Mucosa of rectum (tissue), 2 donors: ENCODE measurements at regions not wholly inside any gene's neighbourhood (a gene's known extent, or its start where the extent isn't known, plus 50 kb on each side); places are given as distances from the start of the nearest gene placed in this dataset.

Source experiments
- H3K27ac ChIP-seq, 2 donors: one replicate each; pipeline ENCODE4 v1.7.0; 2013; ENCODE audit warnings: inconsistent platforms in 2 of 2, low read depth in 2 of 2, low read length in 2 of 2
- H3K27me3 ChIP-seq, 2 donors: one replicate each; pipeline ENCODE4 v1.7.0; 2013; ENCODE audit warnings: low read length in 2 of 2; ENCODE audit not compliant: control insufficient read depth in 2 of 2, insufficient read depth in 2 of 2
- H3K36me3 ChIP-seq, 2 donors: one replicate each; pipeline ENCODE4 v1.7.0; 2013; ENCODE audit warnings: low read length in 2 of 2; ENCODE audit not compliant: control insufficient read depth in 2 of 2, insufficient read depth in 2 of 2
- H3K4me1 ChIP-seq, 2 donors: one replicate each; pipeline ENCODE4 v1.7.0; 2013; ENCODE audit warnings: low read length in 2 of 2, mild to moderate bottlenecking in 1 of 2; ENCODE audit not compliant: control insufficient read depth in 2 of 2, insufficient read depth in 2 of 2
- H3K4me3 ChIP-seq, 2 donors: one replicate each; pipeline ENCODE4 v1.7.0; 2013; ENCODE audit warnings: low read length in 2 of 2
- H3K9ac ChIP-seq, 2 donors: one replicate each; pipeline ENCODE4 v1.7.0; 2013; ENCODE audit warnings: low read length in 2 of 2, low read depth in 1 of 2, mild to moderate bottlenecking in 1 of 2
- H3K9me3 ChIP-seq, 2 donors: one replicate each; pipeline ENCODE4 v1.7.0; 2013; ENCODE audit warnings: low read length in 2 of 2; ENCODE audit not compliant: control insufficient read depth in 2 of 2
- donor health status: healthy.
- donor health status: Normal muscosa, but diverticular disease.

- Histone ChIP-seq H3K4me1 (peaks cover 5 to 23% of the 10 kb centered on the region in 2 donors), H3K4me3 (no peak overlapping the region), H3K27me3 (peaks cover 0 to 2% of the 10 kb centered on the region in 2 donors), H3K9me3 (no peaks in the 10 kb centered on the region), H3K36me3 (no peaks in the 10 kb centered on the region), H3K27ac (peak overlapping the region in 1 of 2 donors; percentile 41), H3K9ac (no peak overlapping the region)
Observed at GRCh38 chr5:56585461-56585860, 229.9 kb upstream of the MAP3K1 start.

GRCh38 chr5:56581426-56581825, 233.9 kb upstream of the MAP3K1 start:
- H3K9me3 ChIP-seq = no peaks in the 10 kb centered on the region
- no peak overlapping the region for H3K27ac ChIP-seq
- H3K36me3 ChIP-seq = no peaks in the 10 kb centered on the region
- peaks cover 0 to 2% of the 10 kb centered on the region in 2 donors for H3K27me3 ChIP-seq
- H3K9ac ChIP-seq = no peak overlapping the region
- no peak overlapping the region for H3K4me3 ChIP-seq
- H3K4me1 ChIP-seq = peaks cover 0 to 10% of the 10 kb centered on the region in 2 donors

GRCh38 chr5:56580864-56581263, 234.5 kb upstream of the MAP3K1 start:
- H3K27me3 ChIP-seq = peaks cover 0 to 2% of the 10 kb centered on the region in 2 donors
- H3K9ac ChIP-seq = no peak overlapping the region
- no peaks in the 10 kb centered on the region for H3K9me3 ChIP-seq
- H3K4me1 ChIP-seq = peaks cover 0 to 6% of the 10 kb centered on the region in 2 donors
- no peak overlapping the region for H3K4me3 ChIP-seq
- no peaks in the 10 kb centered on the region for H3K36me3 ChIP-seq
- no peak overlapping the region for H3K27ac ChIP-seq

- no peak overlapping the region for H3K27ac ChIP-seq
- H3K4me3 ChIP-seq = no peak overlapping the region
- no peak overlapping the region for H3K9ac ChIP-seq
- H3K36me3 ChIP-seq = no peaks in the 10 kb centered on the region
- H3K27me3 ChIP-seq = no peaks in the 10 kb centered on the region
- H3K9me3 ChIP-seq = no peaks in the 10 kb centered on the region
- no peaks in the 10 kb centered on the region for H3K4me1 ChIP-seq
Observed at GRCh38 chr5:56575821-56576220, 239.5 kb upstream of the MAP3K1 start.

GRCh38 chr5:56574778-56575177, 240.6 kb upstream of the MAP3K1 start:
- H3K27ac ChIP-seq = no peak overlapping the region
- no peaks in the 10 kb centered on the region for H3K9me3 ChIP-seq
- no peak overlapping the region for H3K9ac ChIP-seq
- no peaks in the 10 kb centered on the region for H3K4me1 ChIP-seq
- no peaks in the 10 kb centered on the region for H3K27me3 ChIP-seq
- H3K4me3 ChIP-seq = no peak overlapping the region
- no peaks in the 10 kb centered on the region for H3K36me3 ChIP-seq

- H3K9ac ChIP-seq = no peak overlapping the region
- H3K4me3 ChIP-seq = no peak overlapping the region
- no peaks in the 10 kb centered on the region for H3K9me3 ChIP-seq
- H3K4me1 ChIP-seq = peaks cover 3 to 8% of the 10 kb centered on the region in 2 donors
- no peaks in the 10 kb centered on the region for H3K27me3 ChIP-seq
- no peaks in the 10 kb centered on the region for H3K36me3 ChIP-seq
- no peak overlapping the region for H3K27ac ChIP-seq
Observed at GRCh38 chr5:56569566-56569965, 245.8 kb upstream of the MAP3K1 start.

- Histone ChIP-seq H3K9me3 (no peaks in the 10 kb centered on the region), H3K27me3 (no peaks in the 10 kb centered on the region), H3K4me3 (no peak overlapping the region), H3K27ac (no peak overlapping the region), H3K4me1 (peaks cover 3 to 8% of the 10 kb centered on the region in 2 donors), H3K9ac (no peak overlapping the region), H3K36me3 (no peaks in the 10 kb centered on the region)
Observed at GRCh38 chr5:56569076-56569475, 246.3 kb upstream of the MAP3K1 start.

- Histone ChIP-seq H3K4me3 (no peak overlapping the region), H3K4me1 (peaks cover 3 to 8% of the 10 kb centered on the region in 2 donors), H3K9ac (no peak overlapping the region), H3K9me3 (no peaks in the 10 kb centered on the region), H3K27ac (no peak overlapping the region), H3K27me3 (no peaks in the 10 kb centered on the region), H3K36me3 (no peaks in the 10 kb centered on the region)
Observed at GRCh38 chr5:56567278-56567677, 248.1 kb upstream of the MAP3K1 start.

- H3K36me3 ChIP-seq = no peaks in the 10 kb centered on the region
- H3K9ac ChIP-seq = no peak overlapping the region
- no peaks in the 10 kb centered on the region for H3K27me3 ChIP-seq
- no peak overlapping the region for H3K27ac ChIP-seq
- no peak overlapping the region for H3K4me3 ChIP-seq
- H3K9me3 ChIP-seq = no peaks in the 10 kb centered on the region
- peaks cover 3 to 8% of the 10 kb centered on the region in 2 donors for H3K4me1 ChIP-seq
Observed at GRCh38 chr5:56566374-56567249, 248.7 kb upstream of the MAP3K1 start.

GRCh38 chr5:56565644-56566043, 249.7 kb upstream of the MAP3K1 start:
- no peaks in the 10 kb centered on the region for H3K27me3 ChIP-seq
- H3K4me3 ChIP-seq = no peak overlapping the region
- H3K9ac ChIP-seq = no peak overlapping the region
- H3K36me3 ChIP-seq = no peaks in the 10 kb centered on the region
- H3K9me3 ChIP-seq = no peaks in the 10 kb centered on the region
- H3K4me1 ChIP-seq = peaks cover 3 to 8% of the 10 kb centered on the region in 2 donors
- no peak overlapping the region for H3K27ac ChIP-seq
